HL-60 (cell line): ENCODE measurements at regions not wholly inside any gene's neighbourhood (a gene's known extent, or its start where the extent isn't known, plus 50 kb on each side); places are given as distances from the start of the nearest gene placed in this dataset.

Experiments
- DNase-seq, 2 experiments: peaks; one replicate each; pipeline ENCODE4 v3.0.0-alpha.2; 2010 to 2020; ENCODE audit warnings: low read depth in 1 of 2, low spot score in 1 of 2
- H3K27ac ChIP-seq: fragments of 250-450 bp; sonication (Bioruptor Pico); replicated peaks from 2 replicates; pipeline ENCODE4 v1.5.1; 2020; ENCODE audit warnings: mild to moderate bottlenecking, moderate library complexity
- H3K27me3 ChIP-seq: fragments of 250-450 bp; sonication (Bioruptor Pico); 2 replicates; pipeline ENCODE4 v1.5.1; 2021; ENCODE audit warnings: mild to moderate bottlenecking, moderate library complexity; ENCODE audit not compliant: insufficient read depth, poor library complexity, severe bottlenecking
- H3K4me3 ChIP-seq: replicated peaks from 2 replicates; pipeline ENCODE4 v1.5.1; 2011; ENCODE audit warnings: mild to moderate bottlenecking, control low read depth, low read length; ENCODE audit not compliant: insufficient read depth
- GABPA ChIP-seq: IDR thresholded peaks from 2 replicates; pipeline ENCODE4 v1.6.1; 2012; ENCODE audit warnings: low read depth
- POLR2AphosphoS5 ChIP-seq: IDR thresholded peaks from 2 replicates; pipeline ENCODE4 v1.6.1; 2012; ENCODE audit warnings: low read depth
- REST ChIP-seq: IDR thresholded peaks from 2 replicates; pipeline ENCODE4 v1.6.1; 2012; ENCODE audit warnings: low read depth; ENCODE audit not compliant: insufficient replicate concordance
- SPI1 ChIP-seq: IDR thresholded peaks from 2 replicates; pipeline ENCODE4 v1.6.1; 2012; ENCODE audit warnings: low read depth, mild to moderate bottlenecking, borderline replicate concordance
- TF ChIP-seq, protein P1 (sequence below): IDR thresholded peaks from one replicate; pipeline ENCODE4 v1.5.1; 2011; ENCODE audit warnings: low read length, control low read depth, inconsistent platforms; ENCODE audit not compliant: insufficient read depth

DNA sequence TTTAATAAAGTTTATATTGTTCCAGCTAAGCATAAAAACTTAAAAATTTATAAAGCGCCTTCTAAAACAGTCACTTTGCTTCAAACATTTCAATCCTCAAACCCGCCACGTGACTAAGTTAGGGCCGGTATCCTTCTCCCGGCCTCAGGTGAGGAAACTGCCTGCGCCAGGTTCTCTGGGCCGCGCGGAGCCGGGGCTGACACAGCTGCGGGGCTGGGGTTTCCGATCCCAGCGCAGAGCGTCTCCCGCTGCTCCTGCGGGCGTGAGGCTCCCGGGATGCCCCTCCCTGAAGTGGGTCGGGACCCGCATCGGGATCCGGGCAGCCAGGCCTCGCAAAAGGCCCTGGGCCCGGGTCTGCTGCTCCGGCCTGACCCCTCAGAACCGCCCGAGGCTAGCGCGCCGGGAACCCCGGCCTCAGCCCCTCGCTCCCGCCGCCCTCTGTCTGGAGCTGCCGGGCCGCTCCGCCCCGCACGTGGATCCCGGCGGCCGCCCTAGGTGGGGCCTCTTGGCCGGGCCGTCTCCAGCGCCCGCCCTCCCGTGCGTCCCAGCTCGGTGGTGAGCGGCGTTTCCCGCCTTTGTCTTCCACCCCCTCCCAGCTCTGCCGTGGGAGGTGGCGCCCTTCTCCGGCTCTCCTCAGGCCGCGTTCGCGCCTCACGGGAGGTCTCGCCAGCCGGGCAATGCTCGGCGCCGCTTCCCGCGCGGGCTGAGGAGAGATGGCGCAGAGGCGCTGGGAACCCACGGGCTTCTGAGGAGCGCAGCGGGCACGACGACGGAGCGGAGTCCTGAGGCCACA, 267.9 kb downstream of the DLL1 start:
- Histone ChIP-seq H3K4me3 (no peak overlapping the region), H3K27me3 (no peaks in the 10 kb centered on the region), H3K27ac (no peak overlapping the region)
- no peak for DNase-seq
- TF ChIP-seq, protein P1, sequence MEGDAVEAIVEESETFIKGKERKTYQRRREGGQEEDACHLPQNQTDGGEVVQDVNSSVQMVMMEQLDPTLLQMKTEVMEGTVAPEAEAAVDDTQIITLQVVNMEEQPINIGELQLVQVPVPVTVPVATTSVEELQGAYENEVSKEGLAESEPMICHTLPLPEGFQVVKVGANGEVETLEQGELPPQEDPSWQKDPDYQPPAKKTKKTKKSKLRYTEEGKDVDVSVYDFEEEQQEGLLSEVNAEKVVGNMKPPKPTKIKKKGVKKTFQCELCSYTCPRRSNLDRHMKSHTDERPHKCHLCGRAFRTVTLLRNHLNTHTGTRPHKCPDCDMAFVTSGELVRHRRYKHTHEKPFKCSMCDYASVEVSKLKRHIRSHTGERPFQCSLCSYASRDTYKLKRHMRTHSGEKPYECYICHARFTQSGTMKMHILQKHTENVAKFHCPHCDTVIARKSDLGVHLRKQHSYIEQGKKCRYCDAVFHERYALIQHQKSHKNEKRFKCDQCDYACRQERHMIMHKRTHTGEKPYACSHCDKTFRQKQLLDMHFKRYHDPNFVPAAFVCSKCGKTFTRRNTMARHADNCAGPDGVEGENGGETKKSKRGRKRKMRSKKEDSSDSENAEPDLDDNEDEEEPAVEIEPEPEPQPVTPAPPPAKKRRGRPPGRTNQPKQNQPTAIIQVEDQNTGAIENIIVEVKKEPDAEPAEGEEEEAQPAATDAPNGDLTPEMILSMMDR: no peak
- TF ChIP-seq GABPA (no peak), REST (no peak)

DNA sequence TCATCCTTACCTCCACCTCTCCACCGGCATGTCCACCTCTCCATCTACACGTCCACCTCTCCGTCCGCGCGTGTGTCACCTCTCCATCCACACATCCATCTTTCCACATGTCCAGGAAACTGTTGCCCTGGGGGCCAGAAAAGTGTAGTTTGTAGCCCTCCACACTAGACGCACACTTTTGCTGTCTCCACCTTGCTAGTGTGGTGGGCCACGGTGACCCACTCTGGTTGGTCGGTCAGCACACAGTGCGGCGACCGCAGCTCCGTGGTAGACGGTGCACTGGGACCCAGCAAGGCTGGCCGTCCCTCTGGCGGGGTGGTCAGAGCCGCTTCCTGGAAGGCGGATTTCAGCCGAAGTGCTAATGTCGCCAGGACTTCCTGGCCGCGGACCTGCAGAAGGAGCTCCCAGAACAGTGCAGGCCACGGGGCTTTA, 268.6 kb downstream of the DLL1 start:
- no peaks in the 10 kb centered on the region for H3K27me3 ChIP-seq
- DNase-seq: no peak
- H3K4me3 ChIP-seq: no peak overlapping the region
- no peak overlapping the region for H3K27ac ChIP-seq
- TF ChIP-seq SPI1 (no peak), POLR2AphosphoS5 (no peak), REST (no peak), GABPA (no peak)
- TF ChIP-seq, protein P1: no peak

GRCh38 chr6:170021579-170021978, 269.3 kb downstream of the DLL1 start:
- no peak for DNase-seq
- no peak overlapping the region for H3K27ac ChIP-seq
- H3K4me3 ChIP-seq: no peak overlapping the region
- no peaks in the 10 kb centered on the region for H3K27me3 ChIP-seq
- no peak for TF ChIP-seq GABPA

DNA sequence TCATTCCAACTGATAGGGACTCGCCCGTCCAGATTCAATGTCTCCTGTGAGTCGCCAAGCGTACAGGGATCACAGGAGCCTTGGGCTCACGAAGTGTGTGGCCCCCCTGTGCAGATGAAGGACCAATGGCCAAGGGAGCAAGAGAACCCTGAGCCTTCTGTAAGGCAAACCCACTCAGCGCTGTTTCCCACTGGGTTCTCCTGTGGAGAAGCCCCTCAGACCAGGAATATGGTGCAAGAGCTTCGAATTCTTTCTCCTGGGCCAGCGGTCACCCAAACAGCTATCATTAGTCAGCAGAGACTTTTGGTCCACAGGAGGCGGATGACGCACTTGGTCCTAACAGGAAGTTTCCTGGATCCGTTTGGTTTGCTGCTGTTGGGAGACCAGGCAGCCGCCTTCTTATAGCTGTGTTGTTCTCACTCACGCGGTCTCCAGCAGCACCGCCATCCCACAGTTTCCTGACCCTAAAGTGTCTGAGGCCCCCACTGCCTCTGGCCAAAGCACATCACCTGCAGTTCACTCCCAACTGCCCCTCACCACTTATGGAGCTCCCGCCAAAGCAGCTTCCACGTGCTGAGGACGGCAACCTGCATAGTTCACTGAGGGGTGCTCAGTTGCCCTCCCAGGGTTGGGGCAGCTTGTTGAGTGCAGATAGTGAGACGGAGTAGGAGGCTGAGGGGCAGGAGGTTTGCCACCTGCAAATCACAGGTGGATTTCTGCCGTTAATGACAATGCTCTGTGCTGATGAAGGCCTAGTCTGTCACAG, 268.6 kb downstream of the ERMARD start:
- Histone ChIP-seq H3K27ac (no peak overlapping the region), H3K27me3 (no peaks in the 10 kb centered on the region), H3K4me3 (no peak overlapping the region)
- TF ChIP-seq GABPA (no peak), POLR2AphosphoS5 (no peak), SPI1 (no peak), REST (no peak)
- TF ChIP-seq, protein P1: no peak
- no peak for DNase-seq
